ENCODE measurements at regions not wholly inside any gene's neighbourhood (a gene's known extent, or its start where the extent isn't known, plus 50 kb on each side); places are given as distances from the start of the nearest gene placed in this dataset.

GRCh38 chr12:89941436-89941835 is 232.8 kb upstream of the ATP2B1 start:
- TF ChIP-seq POLR2A (IDR thresholded peaks at IDR 0.05) (no peak), CTCF (IDR thresholded peaks at IDR 0.05) (no peak)
